GM23338 (cell line): ENCODE measurements at regions not wholly inside any gene's neighbourhood (a gene's known extent, or its start where the extent isn't known, plus 50 kb on each side); places are given as distances from the start of the nearest gene placed in this dataset.

Experiments used
- ATAC-seq: fragments of 200-7000 bp; cut with Tn5 transposase; 3 replicates; pipeline ENCODE4 v1.9.1; 2020
- DNase-seq: peaks from one replicate; pipeline ENCODE4 v3.0.0-alpha.2; 2015; ENCODE audit warnings: low spot score
- H2AFZ ChIP-seq: fragments of 200-600 bp; sonication (generic); 2 replicates; pipeline ENCODE4 v1.8.0; 2016; ENCODE audit warnings: antibody characterized with exemption, mild to moderate bottlenecking, moderate library complexity
- H3F3A ChIP-seq: fragments of 200-600 bp; sonication (generic); replicated peaks from 2 replicates; pipeline ENCODE4 v1.8.0; 2017; ENCODE audit warnings: antibody characterized with exemption, mixed run types, low read depth
- H3K27ac ChIP-seq: fragments of 200-600 bp; sonication (generic); 2 replicates; pipeline ENCODE4 v1.6.1; 2016; ENCODE audit warnings: low read depth
- H3K27me3 ChIP-seq: fragments of 200-600 bp; sonication (generic); 2 replicates; pipeline ENCODE4 v1.8.0; 2016; ENCODE audit warnings: mild to moderate bottlenecking, mixed run types, moderate library complexity; ENCODE audit not compliant: insufficient read depth
- H3K36me3 ChIP-seq: fragments of 200-600 bp; sonication (generic); 2 replicates; pipeline ENCODE4 v1.8.0; 2016; ENCODE audit warnings: mild to moderate bottlenecking; ENCODE audit not compliant: insufficient read depth
- H3K4me1 ChIP-seq: fragments of 200-600 bp; sonication (generic); 2 replicates; pipeline ENCODE4 v1.8.0; 2016; ENCODE audit warnings: mild to moderate bottlenecking, moderate library complexity; ENCODE audit not compliant: insufficient read depth
- H3K4me2 ChIP-seq: fragments of 200-600 bp; sonication (generic); 2 replicates; pipeline ENCODE4 v1.7.1; 2017; ENCODE audit warnings: mixed run types
- H3K4me3 ChIP-seq: fragments of 200-600 bp; sonication (generic); 2 replicates; pipeline ENCODE4 v1.6.1; 2016; ENCODE audit warnings: mixed run types
- H3K79me2 ChIP-seq: fragments of 200-600 bp; sonication (generic); replicated peaks from 2 replicates; pipeline ENCODE4 v1.8.0; 2017; ENCODE audit warnings: mild to moderate bottlenecking; ENCODE audit not compliant: insufficient read depth
- H3K9me2 ChIP-seq: fragments of 200-600 bp; sonication (generic); 2 replicates; pipeline ENCODE4 v1.8.0; 2017; ENCODE audit not compliant: insufficient read depth
- H4K20me1 ChIP-seq: fragments of 200-600 bp; sonication (generic); replicated peaks from 2 replicates; pipeline ENCODE4 v1.8.0; 2017; ENCODE audit warnings: mild to moderate bottlenecking; ENCODE audit not compliant: insufficient read depth
- H3K27ac Mint-ChIP-seq: 2 replicates; pipeline ENCODE4 v1.8.0; 2020; ENCODE audit warnings: inconsistent platforms, mild to moderate bottlenecking, moderate library complexity, mixed read lengths
- H3K27me3 Mint-ChIP-seq: 3 replicates; pipeline ENCODE4 v1.8.0; 2022; ENCODE audit warnings: low read depth, mild to moderate bottlenecking, moderate library complexity, mixed read lengths, inconsistent platforms; ENCODE audit not compliant: insufficient read depth, poor library complexity
- H3K36me3 Mint-ChIP-seq: 3 replicates; pipeline ENCODE4 v1.8.0; 2021; ENCODE audit warnings: low read depth, mild to moderate bottlenecking, inconsistent platforms, moderate library complexity, mixed read lengths
- H3K4me1 Mint-ChIP-seq: 3 replicates; pipeline ENCODE4 v1.8.0; 2020; ENCODE audit warnings: mild to moderate bottlenecking, inconsistent platforms, mixed read lengths
- H3K4me3 Mint-ChIP-seq: 3 replicates; pipeline ENCODE4 v1.8.0; 2021; ENCODE audit warnings: moderate library complexity, mild to moderate bottlenecking, inconsistent platforms, mixed read lengths
- H3K9me3 Mint-ChIP-seq: 3 replicates; pipeline ENCODE4 v1.8.0; 2020; ENCODE audit warnings: moderate library complexity, mild to moderate bottlenecking, inconsistent platforms, mixed read lengths
- CREB1 ChIP-seq: fragments of 250-450 bp; sonication (Bioruptor Pico); IDR thresholded peaks from 2 replicates; pipeline ENCODE4 v1.5.0; 2020; ENCODE audit warnings: low read depth, mild to moderate bottlenecking, moderate library complexity
- EZH2 ChIP-seq: fragments of 200-600 bp; sonication (generic); IDR thresholded peaks from one replicate; pipeline ENCODE4 v1.8.0; 2017; ENCODE audit warnings: antibody characterized with exemption, mild to moderate bottlenecking, low read depth; ENCODE audit not compliant: unreplicated experiment
- EZH2phosphoT487 ChIP-seq: fragments of 200-600 bp; sonication (generic); IDR thresholded peaks from one replicate; pipeline ENCODE4 v1.8.1; 2018; ENCODE audit warnings: antibody characterized with exemption; ENCODE audit not compliant: unreplicated experiment
- JUNB ChIP-seq: IDR thresholded peaks from one replicate; pipeline ENCODE4 v1.6.1; 2016; ENCODE audit warnings: antibody characterized with exemption; ENCODE audit not compliant: unreplicated experiment
- NANOG ChIP-seq: IDR thresholded peaks from 2 replicates; pipeline ENCODE4 v1.6.1; 2016; ENCODE audit warnings: antibody characterized with exemption, borderline replicate concordance
- POLR2AphosphoS5 ChIP-seq: IDR thresholded peaks from 2 replicates; pipeline ENCODE4 v1.6.1; 2016; ENCODE audit warnings: antibody characterized with exemption, low read depth
- STAT1 ChIP-seq: IDR thresholded peaks from one replicate; pipeline ENCODE4 v1.6.1; 2016; ENCODE audit warnings: antibody characterized with exemption; ENCODE audit not compliant: unreplicated experiment
- ZNF114 ChIP-seq: fragments of 250-450 bp; sonication (Bioruptor Pico); IDR thresholded peaks from 2 replicates; pipeline ENCODE4 v1.5.0; 2020; ENCODE audit warnings: mild to moderate bottlenecking, moderate library complexity
- ZNF331 ChIP-seq: fragments of 250-450 bp; sonication (Bioruptor Pico); IDR thresholded peaks from 2 replicates; pipeline ENCODE4 v1.5.0; 2020; ENCODE audit warnings: low read depth, mild to moderate bottlenecking, moderate library complexity
- TF ChIP-seq, protein P1 (sequence below), 2 experiments: fragments of 200-600 bp in 1 of 2; sonication (generic) in 1 of 2; conservative IDR thresholded peaks; 2 replicates each; pipeline versions ENCODE4 v1.5.1 to v1.6.1; 2016 to 2017; ENCODE audit warnings: antibody characterized with exemption in 2 of 2, low read depth in 2 of 2, mild to moderate bottlenecking in 2 of 2, moderate library complexity in 1 of 2
- TF ChIP-seq, protein P2 (sequence below): fragments of 250-450 bp; sonication (Bioruptor Pico); IDR thresholded peaks from 2 replicates; pipeline ENCODE4 v1.5.0; 2020; ENCODE audit warnings: mild to moderate bottlenecking, moderate library complexity
- TF ChIP-seq, protein P3 (sequence below): IDR thresholded peaks from 2 replicates; pipeline ENCODE4 v1.6.1; 2016; ENCODE audit warnings: antibody characterized with exemption
- TF ChIP-seq, protein P4 (sequence below): IDR thresholded peaks from one replicate; pipeline ENCODE4 v1.6.1; 2018; ENCODE audit warnings: antibody characterized with exemption; ENCODE audit not compliant: unreplicated experiment

DNA sequence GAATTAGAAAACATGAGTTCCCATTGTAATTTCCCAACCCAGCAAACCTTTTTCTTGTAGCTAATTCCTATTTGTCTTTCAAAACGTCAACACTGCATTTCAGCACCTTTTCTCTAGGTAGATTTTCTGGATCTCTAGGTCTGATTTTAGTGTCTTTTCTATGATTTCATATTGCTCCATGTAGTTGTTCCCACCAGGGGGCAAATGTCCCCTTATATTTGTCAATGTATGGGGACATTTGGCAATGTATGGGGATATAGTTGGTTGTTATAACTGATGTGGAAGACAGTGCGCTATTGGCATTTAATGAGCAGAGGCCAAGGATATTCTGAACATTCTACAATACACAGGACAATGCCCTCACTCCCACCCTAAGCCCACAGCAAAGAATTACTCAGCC, 273.9 kb upstream of the ADRA1B start:
- H3K79me2 ChIP-seq: no peaks in the 10 kb centered on the region
- no peak overlapping the region for H3K27ac ChIP-seq
- H3K27me3 ChIP-seq: no peaks in the 10 kb centered on the region
- no peak overlapping the region for H3K4me3 ChIP-seq
- Mint-ChIP-seq H3K9me3 (no peaks in the 10 kb centered on the region), H3K4me1 (peaks cover 15% of the 10 kb centered on the region), H3K27me3 (peaks cover 2% of the 10 kb centered on the region), H3K4me3 (no peak overlapping the region), H3K27ac (no peak overlapping the region), H3K36me3 (no peaks in the 10 kb centered on the region)
- H3K4me1 ChIP-seq: peaks cover 12% of the 10 kb centered on the region
- DNase-seq: no peak
- no peaks in the 10 kb centered on the region for H3K36me3 ChIP-seq
- H4K20me1 ChIP-seq: no peaks in the 10 kb centered on the region
- TF ChIP-seq, protein P1, sequence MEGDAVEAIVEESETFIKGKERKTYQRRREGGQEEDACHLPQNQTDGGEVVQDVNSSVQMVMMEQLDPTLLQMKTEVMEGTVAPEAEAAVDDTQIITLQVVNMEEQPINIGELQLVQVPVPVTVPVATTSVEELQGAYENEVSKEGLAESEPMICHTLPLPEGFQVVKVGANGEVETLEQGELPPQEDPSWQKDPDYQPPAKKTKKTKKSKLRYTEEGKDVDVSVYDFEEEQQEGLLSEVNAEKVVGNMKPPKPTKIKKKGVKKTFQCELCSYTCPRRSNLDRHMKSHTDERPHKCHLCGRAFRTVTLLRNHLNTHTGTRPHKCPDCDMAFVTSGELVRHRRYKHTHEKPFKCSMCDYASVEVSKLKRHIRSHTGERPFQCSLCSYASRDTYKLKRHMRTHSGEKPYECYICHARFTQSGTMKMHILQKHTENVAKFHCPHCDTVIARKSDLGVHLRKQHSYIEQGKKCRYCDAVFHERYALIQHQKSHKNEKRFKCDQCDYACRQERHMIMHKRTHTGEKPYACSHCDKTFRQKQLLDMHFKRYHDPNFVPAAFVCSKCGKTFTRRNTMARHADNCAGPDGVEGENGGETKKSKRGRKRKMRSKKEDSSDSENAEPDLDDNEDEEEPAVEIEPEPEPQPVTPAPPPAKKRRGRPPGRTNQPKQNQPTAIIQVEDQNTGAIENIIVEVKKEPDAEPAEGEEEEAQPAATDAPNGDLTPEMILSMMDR (conservative IDR thresholded peaks at IDR 0.05; ENCODE audit: low read depth in 2 of 2): no peak; a peak in 1 of 4 replicates
- TF ChIP-seq, protein P2, sequence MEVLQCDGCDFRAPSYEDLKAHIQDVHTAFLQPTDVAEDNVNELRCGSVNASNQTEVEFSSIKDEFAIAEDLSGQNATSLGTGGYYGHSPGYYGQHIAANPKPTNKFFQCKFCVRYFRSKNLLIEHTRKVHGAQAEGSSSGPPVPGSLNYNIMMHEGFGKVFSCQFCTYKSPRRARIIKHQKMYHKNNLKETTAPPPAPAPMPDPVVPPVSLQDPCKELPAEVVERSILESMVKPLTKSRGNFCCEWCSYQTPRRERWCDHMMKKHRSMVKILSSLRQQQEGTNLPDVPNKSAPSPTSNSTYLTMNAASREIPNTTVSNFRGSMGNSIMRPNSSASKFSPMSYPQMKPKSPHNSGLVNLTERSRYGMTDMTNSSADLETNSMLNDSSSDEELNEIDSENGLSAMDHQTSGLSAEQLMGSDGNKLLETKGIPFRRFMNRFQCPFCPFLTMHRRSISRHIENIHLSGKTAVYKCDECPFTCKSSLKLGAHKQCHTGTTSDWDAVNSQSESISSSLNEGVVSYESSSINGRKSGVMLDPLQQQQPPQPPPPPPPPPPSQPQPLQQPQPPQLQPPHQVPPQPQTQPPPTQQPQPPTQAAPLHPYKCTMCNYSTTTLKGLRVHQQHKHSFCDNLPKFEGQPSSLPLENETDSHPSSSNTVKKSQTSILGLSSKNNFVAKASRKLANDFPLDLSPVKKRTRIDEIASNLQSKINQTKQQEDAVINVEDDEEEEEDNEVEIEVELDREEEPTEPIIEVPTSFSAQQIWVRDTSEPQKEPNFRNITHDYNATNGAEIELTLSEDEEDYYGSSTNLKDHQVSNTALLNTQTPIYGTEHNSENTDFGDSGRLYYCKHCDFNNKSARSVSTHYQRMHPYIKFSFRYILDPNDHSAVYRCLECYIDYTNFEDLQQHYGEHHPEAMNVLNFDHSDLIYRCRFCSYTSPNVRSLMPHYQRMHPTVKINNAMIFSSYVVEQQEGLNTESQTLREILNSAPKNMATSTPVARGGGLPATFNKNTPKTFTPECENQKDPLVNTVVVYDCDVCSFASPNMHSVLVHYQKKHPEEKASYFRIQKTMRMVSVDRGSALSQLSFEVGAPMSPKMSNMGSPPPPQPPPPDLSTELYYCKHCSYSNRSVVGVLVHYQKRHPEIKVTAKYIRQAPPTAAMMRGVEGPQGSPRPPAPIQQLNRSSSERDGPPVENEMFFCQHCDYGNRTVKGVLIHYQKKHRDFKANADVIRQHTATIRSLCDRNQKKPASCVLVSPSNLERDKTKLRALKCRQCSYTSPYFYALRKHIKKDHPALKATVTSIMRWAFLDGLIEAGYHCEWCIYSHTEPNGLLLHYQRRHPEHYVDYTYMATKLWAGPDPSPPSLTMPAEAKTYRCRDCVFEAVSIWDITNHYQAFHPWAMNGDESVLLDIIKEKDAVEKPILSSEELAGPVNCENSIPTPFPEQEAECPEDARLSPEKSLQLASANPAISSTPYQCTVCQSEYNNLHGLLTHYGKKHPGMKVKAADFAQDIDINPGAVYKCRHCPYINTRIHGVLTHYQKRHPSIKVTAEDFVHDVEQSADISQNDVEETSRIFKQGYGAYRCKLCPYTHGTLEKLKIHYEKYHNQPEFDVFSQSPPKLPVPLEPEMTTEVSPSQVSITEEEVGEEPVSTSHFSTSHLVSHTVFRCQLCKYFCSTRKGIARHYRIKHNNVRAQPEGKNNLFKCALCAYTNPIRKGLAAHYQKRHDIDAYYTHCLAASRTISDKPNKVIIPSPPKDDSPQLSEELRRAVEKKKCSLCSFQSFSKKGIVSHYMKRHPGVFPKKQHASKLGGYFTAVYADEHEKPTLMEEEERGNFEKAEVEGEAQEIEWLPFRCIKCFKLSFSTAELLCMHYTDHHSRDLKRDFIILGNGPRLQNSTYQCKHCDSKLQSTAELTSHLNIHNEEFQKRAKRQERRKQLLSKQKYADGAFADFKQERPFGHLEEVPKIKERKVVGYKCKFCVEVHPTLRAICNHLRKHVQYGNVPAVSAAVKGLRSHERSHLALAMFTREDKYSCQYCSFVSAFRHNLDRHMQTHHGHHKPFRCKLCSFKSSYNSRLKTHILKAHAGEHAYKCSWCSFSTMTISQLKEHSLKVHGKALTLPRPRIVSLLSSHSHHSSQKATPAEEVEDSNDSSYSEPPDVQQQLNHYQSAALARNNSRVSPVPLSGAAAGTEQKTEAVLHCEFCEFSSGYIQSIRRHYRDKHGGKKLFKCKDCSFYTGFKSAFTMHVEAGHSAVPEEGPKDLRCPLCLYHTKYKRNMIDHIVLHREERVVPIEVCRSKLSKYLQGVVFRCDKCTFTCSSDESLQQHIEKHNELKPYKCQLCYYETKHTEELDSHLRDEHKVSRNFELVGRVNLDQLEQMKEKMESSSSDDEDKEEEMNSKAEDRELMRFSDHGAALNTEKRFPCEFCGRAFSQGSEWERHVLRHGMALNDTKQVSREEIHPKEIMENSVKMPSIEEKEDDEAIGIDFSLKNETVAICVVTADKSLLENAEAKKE (CRISPR knock-in tag): no peak
- TF ChIP-seq, protein P3, sequence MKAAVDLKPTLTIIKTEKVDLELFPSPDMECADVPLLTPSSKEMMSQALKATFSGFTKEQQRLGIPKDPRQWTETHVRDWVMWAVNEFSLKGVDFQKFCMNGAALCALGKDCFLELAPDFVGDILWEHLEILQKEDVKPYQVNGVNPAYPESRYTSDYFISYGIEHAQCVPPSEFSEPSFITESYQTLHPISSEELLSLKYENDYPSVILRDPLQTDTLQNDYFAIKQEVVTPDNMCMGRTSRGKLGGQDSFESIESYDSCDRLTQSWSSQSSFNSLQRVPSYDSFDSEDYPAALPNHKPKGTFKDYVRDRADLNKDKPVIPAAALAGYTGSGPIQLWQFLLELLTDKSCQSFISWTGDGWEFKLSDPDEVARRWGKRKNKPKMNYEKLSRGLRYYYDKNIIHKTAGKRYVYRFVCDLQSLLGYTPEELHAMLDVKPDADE: no peak
- no peak for TF ChIP-seq ZNF331
- no peak for TF ChIP-seq POLR2AphosphoS5
- no peak for TF ChIP-seq STAT1
- TF ChIP-seq ZNF114 (CRISPR knock-in tag): no peak
- no peak for TF ChIP-seq NANOG
- TF ChIP-seq, protein P4, sequence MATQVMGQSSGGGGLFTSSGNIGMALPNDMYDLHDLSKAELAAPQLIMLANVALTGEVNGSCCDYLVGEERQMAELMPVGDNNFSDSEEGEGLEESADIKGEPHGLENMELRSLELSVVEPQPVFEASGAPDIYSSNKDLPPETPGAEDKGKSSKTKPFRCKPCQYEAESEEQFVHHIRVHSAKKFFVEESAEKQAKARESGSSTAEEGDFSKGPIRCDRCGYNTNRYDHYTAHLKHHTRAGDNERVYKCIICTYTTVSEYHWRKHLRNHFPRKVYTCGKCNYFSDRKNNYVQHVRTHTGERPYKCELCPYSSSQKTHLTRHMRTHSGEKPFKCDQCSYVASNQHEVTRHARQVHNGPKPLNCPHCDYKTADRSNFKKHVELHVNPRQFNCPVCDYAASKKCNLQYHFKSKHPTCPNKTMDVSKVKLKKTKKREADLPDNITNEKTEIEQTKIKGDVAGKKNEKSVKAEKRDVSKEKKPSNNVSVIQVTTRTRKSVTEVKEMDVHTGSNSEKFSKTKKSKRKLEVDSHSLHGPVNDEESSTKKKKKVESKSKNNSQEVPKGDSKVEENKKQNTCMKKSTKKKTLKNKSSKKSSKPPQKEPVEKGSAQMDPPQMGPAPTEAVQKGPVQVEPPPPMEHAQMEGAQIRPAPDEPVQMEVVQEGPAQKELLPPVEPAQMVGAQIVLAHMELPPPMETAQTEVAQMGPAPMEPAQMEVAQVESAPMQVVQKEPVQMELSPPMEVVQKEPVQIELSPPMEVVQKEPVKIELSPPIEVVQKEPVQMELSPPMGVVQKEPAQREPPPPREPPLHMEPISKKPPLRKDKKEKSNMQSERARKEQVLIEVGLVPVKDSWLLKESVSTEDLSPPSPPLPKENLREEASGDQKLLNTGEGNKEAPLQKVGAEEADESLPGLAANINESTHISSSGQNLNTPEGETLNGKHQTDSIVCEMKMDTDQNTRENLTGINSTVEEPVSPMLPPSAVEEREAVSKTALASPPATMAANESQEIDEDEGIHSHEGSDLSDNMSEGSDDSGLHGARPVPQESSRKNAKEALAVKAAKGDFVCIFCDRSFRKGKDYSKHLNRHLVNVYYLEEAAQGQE: no peak
- no peak for TF ChIP-seq CREB1 (CRISPR knock-in tag)
- no peak for TF ChIP-seq EZH2phosphoT487
- no peak for TF ChIP-seq JUNB
- no peak for TF ChIP-seq EZH2
- no peaks in the 10 kb centered on the region for H3F3A ChIP-seq
- no peaks in the 10 kb centered on the region for H3K9me2 ChIP-seq
- no peak overlapping the region for H2AFZ ChIP-seq
- no peak overlapping the region for H3K4me2 ChIP-seq
- no peak for ATAC-seq
